ENCODE measurements at regions not wholly inside any gene's neighbourhood (a gene's known extent, or its start where the extent isn't known, plus 50 kb on each side); places are given as distances from the start of the nearest gene placed in this dataset.
"Not testable (repeated sequence)": the region's sequence is repeated elsewhere in the genome, so short reads cannot be mapped to it uniquely, and the experiment has no call there.

DNA sequence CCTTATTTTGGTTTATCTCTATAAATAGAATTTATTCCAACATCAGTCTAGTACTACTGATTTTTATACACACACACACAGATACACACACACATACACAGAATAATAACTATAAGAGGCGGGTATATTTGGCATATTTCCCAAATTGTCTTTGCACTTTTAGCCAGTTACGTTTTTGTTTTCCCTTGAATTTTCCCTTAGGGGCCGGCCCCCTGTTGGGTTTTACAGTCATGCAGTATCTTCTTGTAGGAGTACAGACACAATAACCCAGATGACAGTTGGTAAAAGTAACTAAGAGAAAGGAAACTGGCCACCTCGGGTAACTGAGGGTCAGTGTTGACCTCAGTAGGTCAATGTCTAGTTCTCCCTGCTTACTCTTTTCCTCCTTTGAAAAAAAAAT, 50.9 kb downstream of the DISP1 start:
- no peak for DNase-seq

DNA sequence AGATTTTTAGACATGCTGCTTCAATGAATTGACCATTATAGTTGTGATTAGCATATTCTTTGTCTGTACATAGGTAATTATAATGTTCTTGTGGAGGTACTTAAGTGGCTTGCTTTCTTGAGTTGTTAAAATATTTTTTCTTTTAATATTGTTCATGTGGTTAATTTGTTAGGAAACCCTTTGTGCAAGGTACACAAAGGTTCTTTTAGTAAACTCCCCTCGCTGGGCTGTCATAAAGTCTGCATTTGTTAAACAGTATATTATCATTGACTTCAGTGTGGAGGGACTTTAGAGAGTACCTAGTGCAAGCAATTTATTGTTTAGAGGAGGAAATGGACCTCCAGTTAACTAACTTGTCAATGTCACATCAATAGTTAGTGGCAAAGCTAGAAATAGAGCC, 52.5 kb downstream of the DISP1 start:
- DNase-seq, result no peak

DNA sequence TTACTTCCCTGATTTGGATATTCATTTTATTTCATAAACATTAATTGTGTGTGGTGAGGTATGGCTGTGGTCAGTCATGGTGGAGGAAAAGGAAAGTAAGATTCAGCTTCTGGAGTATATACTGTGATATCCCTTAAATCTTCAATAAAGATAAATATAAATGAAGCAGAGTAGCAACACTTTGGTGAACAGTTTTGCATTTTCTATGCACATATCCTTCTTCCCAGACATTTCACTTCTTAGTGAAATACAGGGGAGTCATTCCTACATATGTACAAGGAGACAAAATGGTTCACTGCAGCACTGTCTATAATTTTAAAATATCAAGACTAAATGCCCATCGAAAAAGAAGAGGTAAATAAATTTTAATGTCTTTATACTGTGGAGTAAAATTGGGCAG, 61.3 kb downstream of the DISP1 start:
- DNase-seq, result no peak

DNA sequence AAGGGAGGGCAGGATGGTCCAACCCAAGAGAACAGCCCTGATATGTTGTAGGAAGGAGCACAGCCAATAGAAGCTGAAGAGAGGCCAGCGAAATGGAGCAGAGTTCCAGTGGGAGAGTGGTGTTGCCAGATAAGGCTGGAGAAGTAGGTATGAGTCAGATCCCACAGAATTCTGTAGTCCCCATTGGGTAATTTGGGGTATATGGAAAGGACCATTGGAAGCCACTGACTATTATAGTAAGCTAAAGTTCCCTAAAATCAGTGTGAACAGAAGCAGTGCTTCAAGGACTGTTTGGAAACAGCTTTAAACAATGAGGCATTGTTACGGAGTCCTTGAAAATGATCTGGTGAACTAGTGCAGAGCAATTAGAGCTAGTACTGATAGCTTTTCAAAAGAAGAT, 63.0 kb downstream of the DISP1 start:
- no peak for DNase-seq

DNA sequence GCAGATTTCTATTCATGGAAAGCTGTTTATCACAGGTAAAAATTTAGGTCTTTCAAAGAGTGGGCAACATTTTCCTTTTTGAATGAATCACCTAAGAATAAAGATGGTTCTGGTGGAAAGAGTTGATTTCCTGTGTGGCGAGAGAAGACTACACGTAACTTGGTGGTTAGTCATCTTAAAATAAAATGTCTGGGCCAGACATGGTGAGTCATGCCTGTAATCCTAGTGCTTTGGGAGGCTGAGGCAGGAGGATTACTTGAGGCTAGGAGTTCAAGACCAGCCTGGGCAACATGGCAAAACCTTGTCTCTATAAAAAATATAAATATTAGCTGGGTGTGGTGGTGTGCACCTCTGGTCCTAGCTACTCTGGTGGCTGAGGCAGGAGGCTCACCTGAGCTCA, 65.7 kb downstream of the DISP1 start:
- DNase-seq, result no peak

DNA sequence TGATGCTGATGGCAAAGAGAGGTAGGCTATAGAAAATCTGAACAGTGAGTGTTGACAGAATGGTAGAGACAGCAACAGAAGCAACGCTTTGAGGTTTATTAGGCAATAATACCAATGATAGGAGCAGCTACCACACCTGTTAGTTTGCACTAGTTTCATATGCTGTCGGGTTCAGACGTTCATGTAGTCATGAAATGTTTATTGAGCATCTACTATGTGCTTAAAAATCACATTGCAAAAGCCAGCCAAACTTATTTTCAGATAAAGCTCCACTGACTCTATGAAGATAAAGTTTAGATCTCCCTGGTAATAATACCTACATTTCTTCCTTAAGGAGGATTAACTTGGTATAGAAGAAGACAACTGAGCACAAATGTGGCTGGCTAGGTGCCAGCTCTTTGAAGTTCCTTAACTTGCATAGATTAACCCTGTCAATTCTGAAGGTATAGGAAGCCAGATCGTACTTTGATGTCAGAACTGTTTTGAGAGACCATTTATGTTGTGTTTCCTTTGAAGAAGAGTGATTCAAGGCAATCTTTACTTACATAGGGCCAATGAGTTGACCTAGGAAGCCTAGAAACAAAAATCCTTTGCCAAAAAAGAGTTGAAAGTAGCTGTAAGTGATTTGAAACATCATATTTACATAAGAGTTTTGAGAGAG, 71.5 kb downstream of the DISP1 start:
- no peak for DNase-seq

DNA sequence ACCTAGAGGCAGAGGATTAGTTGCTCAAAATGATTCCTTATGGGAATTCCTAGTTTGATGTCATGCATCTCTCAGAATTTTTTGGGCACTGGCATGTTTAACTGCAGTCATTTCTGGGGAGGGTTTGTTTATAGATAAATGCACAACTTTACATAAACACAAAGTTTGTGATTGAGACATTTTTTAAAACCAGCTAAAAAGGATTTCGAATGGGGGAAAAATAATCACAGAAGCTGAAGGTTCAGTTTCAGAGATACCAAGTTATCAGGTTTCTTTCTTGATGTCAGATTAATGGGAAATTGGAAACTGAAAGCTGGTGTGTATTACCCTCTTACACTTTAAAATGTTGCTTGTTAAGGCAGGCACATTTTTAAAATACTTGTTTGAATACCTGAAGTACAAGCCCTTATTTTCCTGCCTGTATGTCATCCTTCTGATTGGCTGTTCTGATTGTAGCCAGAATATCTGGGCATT, 72.1 kb downstream of the DISP1 start:
- DNase-seq, result no peak

DNA sequence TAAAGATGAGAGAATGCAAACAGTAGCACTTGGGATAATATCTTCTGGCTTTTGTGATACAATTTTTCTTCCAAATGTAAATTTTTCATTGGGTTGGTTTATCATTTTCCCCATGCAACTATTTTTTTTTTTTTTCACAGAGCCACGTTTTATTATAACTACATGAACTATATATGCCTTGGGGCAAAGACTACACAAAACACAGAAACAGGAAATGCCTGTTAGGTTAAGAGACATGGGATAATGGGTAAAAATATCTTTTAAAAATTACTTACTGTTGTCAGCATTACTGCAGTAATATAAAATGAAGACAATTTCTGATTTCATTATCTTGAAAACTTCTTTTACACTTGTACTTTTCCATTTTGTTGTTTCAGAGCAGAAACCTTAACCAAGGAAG, 74.6 kb downstream of the DISP1 start:
- DNase-seq, result no peak

DNA sequence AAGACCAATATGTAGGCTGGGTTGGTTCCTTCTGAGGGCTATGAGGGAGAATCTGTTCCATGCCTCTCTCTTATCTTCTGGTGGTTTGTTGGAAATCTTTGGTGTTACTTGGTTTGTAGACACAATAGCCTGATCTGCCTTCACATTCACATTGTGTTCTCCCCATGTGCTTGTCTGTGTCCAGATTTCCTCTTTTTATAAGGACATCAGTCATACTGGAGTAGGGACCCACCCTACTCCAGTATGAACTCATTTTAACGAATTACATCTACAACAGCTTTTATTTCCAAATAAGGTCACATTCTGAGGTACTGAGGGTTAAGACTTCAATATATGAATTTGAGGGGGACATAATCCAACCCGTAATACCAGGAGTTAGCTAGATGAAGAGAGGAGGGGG, 75.9 kb downstream of the DISP1 start:
- no peak for DNase-seq

DNA sequence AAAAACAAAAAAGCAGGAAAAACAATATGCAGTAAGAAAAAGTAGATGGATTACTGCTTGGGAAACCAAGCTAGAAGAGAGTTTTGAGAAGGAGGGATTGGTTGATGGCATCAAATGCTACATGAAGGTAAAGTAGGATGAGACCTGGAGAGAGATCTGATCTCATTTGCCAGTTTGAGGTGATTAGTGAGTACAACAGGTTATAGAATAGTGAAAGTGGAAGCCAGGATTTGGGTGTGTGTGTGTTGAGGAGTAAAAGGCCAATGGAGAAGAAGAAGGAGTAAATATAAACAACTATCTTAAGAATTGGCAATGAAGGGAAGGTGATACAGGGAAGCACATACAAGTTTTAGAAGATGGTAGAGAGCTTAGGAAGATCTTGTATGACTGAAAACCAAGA, 76.7 kb downstream of the DISP1 start:
- DNase-seq, result no peak

DNA sequence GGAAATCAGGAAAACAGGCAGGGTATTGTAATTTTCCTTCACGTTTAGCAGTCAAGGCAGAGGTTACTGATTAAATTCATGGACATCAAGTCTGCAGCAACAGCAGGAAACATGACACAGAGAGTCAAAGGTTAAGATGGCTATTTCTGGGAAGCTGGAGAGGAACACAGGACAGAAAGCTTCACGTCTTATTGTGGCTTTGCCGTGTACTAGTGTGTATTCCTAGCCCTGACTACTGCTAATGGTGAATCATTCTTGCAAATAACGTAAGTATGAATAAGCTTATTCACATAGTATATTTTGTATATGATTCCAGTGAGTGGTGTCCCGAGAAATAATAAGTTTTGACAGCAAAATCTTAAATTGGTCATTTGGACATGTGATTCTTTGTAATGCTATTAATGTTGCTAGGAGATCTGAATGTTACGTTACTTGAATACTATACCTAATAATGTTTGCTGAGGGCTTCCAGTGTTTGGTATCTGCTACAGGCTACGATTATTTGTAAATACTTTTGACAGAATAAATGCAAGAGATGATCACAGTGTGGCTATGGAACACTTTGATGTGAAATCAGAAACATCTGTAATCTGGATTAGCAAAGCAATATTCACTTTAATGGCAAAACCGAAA, 77.4 kb downstream of the DISP1 start:
- no peak for DNase-seq

DNA sequence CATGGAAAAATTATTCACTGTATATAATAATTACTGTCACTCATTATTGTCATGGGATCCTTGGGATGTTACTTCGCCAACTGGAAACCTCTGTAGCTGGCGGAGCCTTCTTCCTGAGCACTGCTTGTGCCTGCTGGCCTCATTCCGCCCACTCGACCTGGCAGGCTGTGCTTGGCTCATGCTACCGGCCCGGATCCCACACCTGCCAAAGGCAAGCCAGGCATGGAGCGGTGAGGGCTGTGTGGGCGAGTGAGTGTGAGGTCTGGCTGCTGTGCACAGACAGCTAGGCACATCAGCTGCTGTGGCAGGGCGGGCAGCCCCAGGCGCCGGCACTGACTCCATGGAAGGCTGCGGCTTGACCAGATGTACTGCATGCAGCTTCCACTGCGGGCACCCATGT, 78.4 kb downstream of the DISP1 start:
- peak; percentile 71 for DNase-seq

DNA sequence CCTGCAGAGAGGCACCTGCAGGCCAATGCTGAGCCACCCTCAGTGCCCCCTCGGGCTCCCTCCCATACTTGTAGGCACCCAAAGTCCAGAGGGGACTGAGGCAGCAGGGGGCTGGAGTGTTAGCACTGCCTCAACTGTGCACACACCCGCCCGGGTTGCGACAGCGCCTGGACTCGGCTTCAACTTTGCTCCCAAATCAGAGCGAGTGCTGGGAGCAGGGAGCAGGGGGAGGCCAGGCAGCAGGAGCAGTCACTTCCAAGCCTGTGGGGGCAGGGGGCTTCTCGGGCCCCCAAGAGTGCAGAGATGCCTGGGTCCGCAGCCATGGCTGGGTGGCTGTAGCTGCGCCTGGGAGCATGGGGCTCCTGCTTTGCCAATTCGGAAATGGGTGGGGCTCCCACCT, 79.5 kb downstream of the DISP1 start:
- DNase-seq, result no peak

DNA sequence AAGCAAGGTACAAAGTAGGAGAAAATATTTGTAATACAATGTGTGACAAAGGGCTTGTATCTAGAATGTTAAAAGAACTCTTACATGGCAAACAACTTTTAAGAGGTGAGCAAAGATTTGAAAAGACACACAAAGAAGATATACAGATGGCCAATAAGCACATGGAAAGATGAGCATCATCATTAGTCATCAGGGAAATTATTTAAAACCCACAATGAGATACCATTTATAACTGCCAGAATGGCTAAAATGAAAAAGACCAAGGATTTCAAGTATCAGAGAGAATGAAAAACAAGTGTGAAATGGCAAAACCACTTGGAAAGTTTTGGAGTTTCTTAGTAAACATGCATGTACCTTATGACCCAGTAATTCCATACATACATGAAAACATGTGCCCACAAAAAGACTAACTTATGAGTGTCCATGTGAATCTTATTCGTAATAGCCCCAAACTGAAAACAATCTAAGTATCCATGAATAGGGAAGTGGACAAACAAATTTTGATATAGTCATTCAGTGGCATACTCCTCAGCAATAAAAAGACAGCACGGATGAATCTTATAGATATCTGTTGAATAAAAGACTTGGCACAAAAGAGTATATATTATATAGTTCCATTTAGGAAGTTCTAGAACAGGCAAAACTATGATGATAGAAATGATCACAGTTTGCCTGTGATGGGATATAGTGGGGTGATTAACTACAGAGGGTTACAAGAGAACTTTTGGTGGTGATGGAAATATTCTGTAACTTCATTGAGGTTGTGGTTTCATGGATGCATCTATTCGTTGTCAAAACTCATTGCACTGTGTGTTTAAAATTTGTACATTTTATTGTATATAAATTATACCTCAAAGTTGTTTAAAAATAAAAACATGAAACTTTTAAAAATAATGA, 82.0 kb downstream of the DISP1 start:
- DNase-seq, result no peak

DNA sequence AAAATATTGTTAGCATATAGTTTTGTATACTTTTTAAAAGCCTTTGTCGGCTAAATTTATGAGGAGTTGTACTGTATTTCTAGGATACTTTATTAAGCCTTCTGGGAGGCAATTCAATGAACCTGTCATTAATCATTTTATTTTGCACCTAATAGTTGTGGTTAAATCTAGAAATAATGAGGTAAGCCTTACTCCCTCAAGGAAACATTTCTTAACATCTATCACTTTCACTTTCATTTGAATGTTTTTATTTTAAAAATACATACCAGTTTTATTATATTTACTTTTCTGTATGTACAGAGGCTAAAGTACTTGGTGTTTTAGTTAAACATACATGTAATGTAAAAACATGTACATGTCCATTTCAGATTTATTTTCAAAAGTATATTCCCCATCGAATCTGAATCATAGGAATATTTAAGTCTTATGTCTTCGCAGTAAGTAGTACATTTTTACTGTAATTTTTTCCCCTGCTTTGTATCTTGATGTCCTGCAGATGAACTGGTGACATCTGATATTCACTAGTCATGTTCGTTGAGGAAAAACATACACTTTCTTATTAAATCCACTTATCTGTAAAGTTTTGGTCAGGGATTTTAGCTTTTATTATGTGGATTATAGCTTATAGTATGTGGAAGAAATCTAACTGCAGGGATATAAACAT, 82.8 kb downstream of the DISP1 start:
- DNase-seq, result no peak

DNA sequence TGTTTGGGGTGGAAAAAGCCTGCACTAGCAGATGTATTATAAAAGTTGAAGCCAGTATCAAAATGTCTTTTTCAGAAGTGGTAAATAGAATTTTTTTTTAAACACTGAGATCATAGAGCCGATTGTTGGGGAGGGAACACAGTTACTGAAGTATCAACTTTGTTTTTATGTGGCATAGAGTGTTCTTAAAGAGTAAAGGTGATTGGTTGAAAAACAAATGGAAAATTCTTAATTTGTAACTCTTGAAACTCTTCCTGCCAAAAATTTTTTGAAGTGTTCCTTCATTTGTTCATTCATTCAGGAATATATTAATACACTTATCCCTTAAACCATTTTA, 83.3 kb downstream of the DISP1 start:
- no peak for DNase-seq

DNA sequence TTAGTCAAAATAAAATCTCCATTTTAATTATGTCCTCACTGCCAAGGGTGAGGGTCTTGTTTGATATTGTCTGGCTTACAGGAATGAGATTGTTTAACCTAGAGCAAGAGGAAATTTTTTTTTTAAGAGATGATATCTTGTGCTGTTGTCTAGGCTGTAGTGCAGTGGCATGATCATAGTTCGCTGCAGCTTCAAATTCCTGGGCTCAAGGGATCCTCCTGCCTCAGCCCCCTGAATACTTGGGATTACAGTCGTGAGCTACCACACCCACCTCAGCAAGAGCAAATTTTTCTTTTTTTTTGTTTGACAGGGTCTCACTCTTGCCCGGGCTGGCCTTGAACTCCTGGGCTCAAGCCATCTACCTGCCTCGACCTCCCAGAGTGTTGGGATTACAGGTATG, 84.6 kb downstream of the DISP1 start:
- DNase-seq, result no peak

DNA sequence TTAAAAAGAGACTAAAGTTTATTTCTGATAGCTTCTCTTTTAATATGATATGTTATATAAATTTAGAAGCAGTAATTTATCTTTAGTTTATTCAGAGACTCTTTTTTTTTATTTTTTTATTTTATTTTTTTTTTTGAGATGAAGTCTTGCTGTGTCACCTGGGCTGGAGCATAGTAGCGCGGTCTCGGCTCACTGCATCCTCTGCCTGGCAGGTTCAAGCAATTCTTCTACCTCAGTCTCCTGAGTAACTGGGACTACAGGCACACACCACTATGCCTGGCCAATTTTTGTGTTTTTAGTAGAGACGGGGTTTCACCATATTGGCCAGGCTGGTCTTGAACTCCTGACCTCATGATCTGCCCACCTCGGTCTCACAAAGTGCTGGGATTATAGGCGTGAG, 89.6 kb downstream of the DISP1 start:
- DNase-seq, result no peak

DNA sequence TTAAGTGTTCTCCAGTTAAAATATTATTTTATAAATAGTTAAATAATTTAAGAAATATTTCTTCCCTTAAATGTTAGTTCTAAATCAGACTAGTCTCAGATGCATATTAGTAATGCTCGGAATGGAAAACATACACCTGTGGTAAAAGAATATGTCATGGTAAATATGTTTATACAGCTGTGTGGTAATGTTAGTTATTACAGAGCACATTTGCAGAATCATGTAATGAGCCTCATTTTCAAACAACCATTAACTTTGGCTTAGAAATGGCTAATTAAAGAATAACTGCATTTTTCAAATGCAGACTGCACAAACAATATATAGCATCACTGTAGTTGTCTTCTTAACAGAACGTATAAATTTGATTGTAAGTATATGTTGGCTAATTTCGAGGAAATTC, 90.3 kb downstream of the DISP1 start:
- DNase-seq, result no peak

DNA sequence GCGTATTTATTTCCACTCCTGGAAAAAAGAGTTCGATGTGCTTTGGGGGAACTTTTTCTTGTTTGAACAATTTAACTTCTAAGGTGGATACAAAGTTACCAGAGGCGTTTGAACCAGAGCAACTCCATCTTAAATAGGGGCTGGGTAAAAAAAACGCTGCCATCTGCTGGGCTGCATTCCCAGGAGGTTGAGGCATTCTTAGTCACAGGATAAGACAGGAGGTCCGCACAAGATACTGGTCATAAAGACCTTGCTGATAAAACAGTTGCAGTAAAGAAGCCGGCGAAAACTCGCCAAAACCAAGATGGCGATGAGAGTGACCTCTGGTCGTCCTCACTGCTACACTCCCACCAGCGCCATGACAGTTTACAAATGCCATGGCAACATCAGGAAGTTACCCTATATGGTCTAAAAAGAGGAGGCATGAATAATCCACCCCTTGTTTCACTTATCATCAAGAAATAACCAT, 91.5 kb downstream of the DISP1 start:
- DNase-seq, result not testable (repeated sequence)

DNA sequence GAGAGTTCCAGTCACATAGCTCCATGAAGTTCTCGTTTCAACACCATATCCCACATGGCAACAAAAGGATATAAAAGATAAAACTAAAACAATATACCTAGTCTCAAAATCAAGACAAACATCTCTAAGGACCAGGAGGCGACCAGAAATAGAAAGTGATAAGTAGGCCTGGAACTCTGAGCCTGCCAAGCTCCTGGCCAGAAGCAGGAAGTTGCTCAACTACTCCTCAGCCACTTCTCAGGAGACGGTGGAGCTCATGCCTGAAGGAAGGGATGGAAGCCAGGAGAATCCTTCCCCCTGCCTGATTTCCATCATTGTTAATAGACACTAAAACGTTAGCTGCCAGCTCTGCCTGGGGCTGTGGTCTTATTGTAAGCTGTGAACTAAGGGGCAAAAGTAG, 94.7 kb downstream of the DISP1 start:
- DNase-seq, result no peak

DNA sequence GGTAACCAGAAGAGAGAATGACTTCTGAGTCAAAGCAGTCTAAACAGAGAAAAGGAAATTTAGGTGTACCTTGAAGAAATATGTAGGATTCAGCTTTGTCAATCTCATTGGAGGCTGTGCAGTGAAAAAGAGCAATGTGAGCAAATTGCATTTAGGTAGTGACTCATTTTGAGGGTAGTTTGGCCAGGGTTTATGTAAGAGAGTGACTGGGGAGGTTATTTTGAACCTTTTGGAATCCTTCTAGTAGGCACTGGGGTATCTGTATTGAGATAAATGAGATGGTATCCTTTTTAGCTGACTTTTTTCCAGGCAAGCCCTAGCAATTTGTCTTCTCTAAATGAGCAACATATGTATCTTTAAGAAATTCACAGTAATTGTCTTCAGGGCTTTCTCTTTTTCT, 95.9 kb downstream of the DISP1 start:
- no peak for DNase-seq

DNA sequence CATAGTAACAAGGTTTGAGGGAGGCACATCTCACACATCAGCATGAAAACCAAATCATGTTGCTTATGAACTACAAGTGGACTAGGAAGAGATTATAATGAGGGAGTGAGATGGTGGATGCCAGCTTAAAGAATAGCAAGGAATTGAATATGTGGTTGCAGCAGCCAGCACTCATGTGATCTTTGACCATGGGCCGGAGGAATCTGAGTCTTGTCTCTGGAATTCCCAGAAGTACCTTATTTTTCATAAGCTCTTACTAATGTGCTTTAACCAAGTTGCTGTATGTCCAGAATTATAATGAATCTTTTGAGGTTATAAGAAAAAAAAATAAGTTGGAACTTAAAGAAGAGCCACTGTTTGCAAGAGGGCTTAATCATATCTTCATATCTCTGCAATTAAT, 97.0 kb downstream of the DISP1 start:
- DNase-seq, result no peak

DNA sequence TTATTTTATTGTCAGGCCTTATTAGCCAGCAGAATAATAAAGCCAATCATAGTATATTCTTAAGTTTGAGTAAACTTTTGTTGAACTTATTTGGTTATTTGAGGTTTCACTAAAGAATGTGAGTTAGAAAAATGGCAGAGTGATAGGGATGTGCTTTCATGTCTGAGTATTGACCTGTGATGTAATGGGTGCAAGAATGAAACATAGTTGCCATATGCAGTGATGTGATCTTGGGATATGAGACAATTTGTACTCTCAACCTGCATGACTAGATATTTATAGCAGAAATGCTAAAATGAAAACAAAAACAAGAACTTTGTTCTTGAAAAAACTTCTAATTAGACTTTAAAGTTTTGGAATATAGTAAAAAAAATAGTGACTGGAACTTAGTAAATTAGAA, 97.9 kb downstream of the DISP1 start:
- DNase-seq, result no peak

All from left hindlimb (tissue), 1 donor.